ENCODE measurements at regions not wholly inside any gene's neighbourhood (a gene's known extent, or its start where the extent isn't known, plus 50 kb on each side); places are given as distances from the start of the nearest gene placed in this dataset.

- no peak for DNase-seq (ENCODE audit: low read depth)
- H3K4me3 ChIP-seq (ENCODE audit: control insufficient read depth, low read depth, low read length) = no peak overlapping the region
- TF ChIP-seq CTCF (IDR thresholded peaks at IDR 0.05; ENCODE audit: control insufficient read depth, insufficient read depth, low read depth, low read length, missing control alignments) = no peak
Observed at GRCh38 chr7:86282014-86282682, 361.6 kb upstream of the GRM3 start.

GRCh38 chr7:86280150-86280549, 363.6 kb upstream of the GRM3 start:
- TF ChIP-seq CTCF (IDR thresholded peaks at IDR 0.05; ENCODE audit: control insufficient read depth, insufficient read depth, low read depth, low read length, missing control alignments) = no peak
- H3K4me3 ChIP-seq (ENCODE audit: control insufficient read depth, low read depth, low read length) = no peak overlapping the region
- no peak for DNase-seq (ENCODE audit: low read depth)

- TF ChIP-seq CTCF (IDR thresholded peaks at IDR 0.05; ENCODE audit: control insufficient read depth, insufficient read depth, low read depth, low read length, missing control alignments) = no peak
Observed at GRCh38 chr7:86262781-86263180, 380.9 kb upstream of the GRM3 start.

GRCh38 chr7:86257894-86258293, 385.8 kb upstream of the GRM3 start:
- no peak for DNase-seq (ENCODE audit: low read depth)
- TF ChIP-seq CTCF (IDR thresholded peaks at IDR 0.05; ENCODE audit: control insufficient read depth, insufficient read depth, low read depth, low read length, missing control alignments) = no peak

More at GRCh38 chr7:86262781-86263180, 380.9 kb upstream of the GRM3 start:
- DNase-seq (ENCODE audit: low read depth) = no peak
- H3K4me3 ChIP-seq (ENCODE audit: control insufficient read depth, low read depth, low read length) = no peak overlapping the region

GRCh38 chr7:86252406-86252805, 391.3 kb upstream of the GRM3 start:
- no peak for TF ChIP-seq CTCF (IDR thresholded peaks at IDR 0.05; ENCODE audit: control insufficient read depth, insufficient read depth, low read depth, low read length, missing control alignments)

More at GRCh38 chr7:86257894-86258293, 385.8 kb upstream of the GRM3 start:
- H3K4me3 ChIP-seq (ENCODE audit: control insufficient read depth, low read depth, low read length) = no peak overlapping the region

GRCh38 chr7:86248977-86249376, 394.7 kb upstream of the GRM3 start:
- no peak for TF ChIP-seq CTCF (IDR thresholded peaks at IDR 0.05; ENCODE audit: control insufficient read depth, insufficient read depth, low read depth, low read length, missing control alignments)
- DNase-seq (ENCODE audit: low read depth) = no peak
- no peak overlapping the region for H3K4me3 ChIP-seq (ENCODE audit: control insufficient read depth, low read depth, low read length)

More at GRCh38 chr7:86252406-86252805, 391.3 kb upstream of the GRM3 start:
- DNase-seq (ENCODE audit: low read depth) = no peak
- H3K4me3 ChIP-seq (ENCODE audit: control insufficient read depth, low read depth, low read length) = no peak overlapping the region
